ENCODE measurements at regions not wholly inside any gene's neighbourhood (a gene's known extent, or its start where the extent isn't known, plus 50 kb on each side); places are given as distances from the start of the nearest gene placed in this dataset.

DNA sequence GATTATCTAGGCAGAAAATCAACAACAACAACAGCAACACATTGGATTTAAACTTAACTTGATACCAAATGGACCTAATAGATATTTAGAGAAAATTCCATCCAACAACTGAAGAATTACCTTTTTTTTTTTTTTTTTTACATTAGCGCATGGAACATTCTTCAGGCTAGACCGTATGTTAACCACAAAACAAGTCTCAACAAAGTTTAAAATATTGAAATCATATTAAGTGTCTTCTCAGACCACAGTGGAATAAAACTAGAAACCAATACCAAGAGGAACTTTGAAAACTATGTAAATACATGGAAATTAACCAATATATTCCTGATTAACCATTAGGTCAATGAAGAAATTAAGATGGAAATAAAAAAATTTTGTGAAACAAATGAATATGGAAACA is 315.8 kb downstream of the CSNK1G3 start:
- no peak for TF ChIP-seq ZEB2 (tag by site-specific recombination; IDR thresholded peaks at IDR 0.05)
- TF ChIP-seq ZNF621 (tag by site-specific recombination; IDR thresholded peaks at IDR 0.05), result no peak
- TF ChIP-seq ZFP37 (tag by site-specific recombination; IDR thresholded peaks at IDR 0.05), result no peak
- no peak for TF ChIP-seq ZNF776 (tag by site-specific recombination; IDR thresholded peaks at IDR 0.05; ENCODE audit: borderline replicate concordance)
- no peaks in the 10 kb centered on the region for H3K9me3 ChIP-seq (ENCODE audit: control insufficient read depth, insufficient read depth, low read depth, low read length)
- CTCF ChIA-PET, result no interaction called here
- POLR2A ChIA-PET, result no interaction called here
- no peak overlapping the region for H3K27ac ChIP-seq (ENCODE audit: extremely low read depth, low read depth, low read length)
- no peaks in the 10 kb centered on the region for H3K4me1 ChIP-seq (ENCODE audit: control insufficient read depth, insufficient read depth, low read length)
- no peaks in the 10 kb centered on the region for H3K36me3 ChIP-seq (ENCODE audit: control insufficient read depth in 2 of 2, insufficient read depth in 1 of 2, low read length in 2 of 2)
- no peak overlapping the region for H3K4me3 ChIP-seq (ENCODE audit: low read depth, low read length)

DNA sequence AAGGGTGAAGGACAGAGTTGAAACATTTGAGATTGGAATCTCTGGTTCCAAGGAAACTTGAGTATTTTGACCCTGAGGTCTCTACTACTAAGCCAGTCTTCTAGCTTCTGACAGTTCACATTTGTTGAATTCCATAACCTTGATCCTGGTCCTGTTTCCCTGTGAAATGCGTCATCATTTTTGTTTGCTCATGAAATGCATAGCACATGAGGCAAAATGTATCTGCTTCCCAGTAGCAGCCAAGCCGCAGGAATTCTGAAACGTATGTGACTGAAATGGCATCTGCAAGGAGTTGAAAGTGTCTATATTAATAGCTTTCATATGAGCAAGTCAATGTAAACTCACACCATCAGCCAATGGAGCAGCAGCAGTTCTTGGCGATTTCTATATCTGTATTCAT is 307.9 kb downstream of the CSNK1G3 start:
- TF ChIP-seq ZFHX2 (tag by site-specific recombination; conservative IDR thresholded peaks at IDR 0.05), result no peak
- TF ChIP-seq SALL2 (tag by site-specific recombination; IDR thresholded peaks at IDR 0.05; ENCODE audit: borderline replicate concordance), result no peak
- TF ChIP-seq ZNF707 (tag by site-specific recombination; IDR thresholded peaks at IDR 0.05), result peak; percentile 22; the same call in 1 of the 2 replicates

DNA sequence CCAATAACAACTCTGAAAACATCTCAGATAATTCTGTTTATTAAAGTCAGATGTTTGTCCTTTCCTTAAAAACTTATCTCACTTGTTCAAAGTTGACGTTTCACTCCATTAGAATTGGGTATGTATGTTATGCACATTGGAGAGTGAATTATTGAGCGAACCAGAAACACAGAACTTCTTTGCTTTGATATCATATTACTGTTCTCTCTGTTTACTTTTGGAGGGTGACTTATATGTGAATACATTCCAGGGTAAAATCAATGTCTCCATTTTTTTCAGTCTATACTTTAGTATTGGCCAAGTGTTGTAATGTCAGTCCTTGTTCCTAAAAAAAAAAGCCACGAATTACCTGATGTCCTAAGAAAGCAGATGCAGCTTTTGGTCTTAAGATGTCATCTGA is 307.4 kb downstream of the CSNK1G3 start:
- ChIA-PET POLR2A (no interaction called here), CTCF (interaction anchor here (0.6 kb wide), 1 partner anchor 223 kb away, joined by 5 read pairs; no protein-coding TSS in a partner anchor)
- no peaks in the 10 kb centered on the region for H3K36me3 ChIP-seq (ENCODE audit: control insufficient read depth in 2 of 2, insufficient read depth in 1 of 2, low read length in 2 of 2)
- H3K9me3 ChIP-seq (ENCODE audit: control insufficient read depth, insufficient read depth, low read depth, low read length), result no peaks in the 10 kb centered on the region
- no peak for TF ChIP-seq ZNF426 (tag by site-specific recombination; IDR thresholded peaks at IDR 0.05)
- TF ChIP-seq, protein P1, sequence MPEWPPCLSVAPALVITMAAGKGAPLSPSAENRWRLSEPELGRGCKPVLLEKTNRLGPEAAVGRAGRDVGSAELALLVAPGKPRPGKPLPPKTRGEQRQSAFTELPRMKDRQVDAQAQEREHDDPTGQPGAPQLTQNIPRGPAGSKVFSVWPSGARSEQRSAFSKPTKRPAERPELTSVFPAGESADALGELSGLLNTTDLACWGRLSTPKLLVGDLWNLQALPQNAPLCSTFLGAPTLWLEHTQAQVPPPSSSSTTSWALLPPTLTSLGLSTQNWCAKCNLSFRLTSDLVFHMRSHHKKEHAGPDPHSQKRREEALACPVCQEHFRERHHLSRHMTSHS (tag by site-specific recombination; IDR thresholded peaks at IDR 0.05), result no peak
- TF ChIP-seq ZNF423 (tag by site-specific recombination; IDR thresholded peaks at IDR 0.05), result no peak
- TF ChIP-seq ZXDB (tag by site-specific recombination; IDR thresholded peaks at IDR 0.05), result no peak
- TF ChIP-seq ZNF76 (tag by site-specific recombination; IDR thresholded peaks at IDR 0.05; ENCODE audit: borderline replicate concordance, low read depth), result no peak
- TF ChIP-seq REPIN1 (tag by site-specific recombination; IDR thresholded peaks at IDR 0.05; ENCODE audit: low read depth), result no peak
- TF ChIP-seq ZNF626 (tag by site-specific recombination; IDR thresholded peaks at IDR 0.05), result no peak
- no peak for TF ChIP-seq ZNF174 (tag by site-specific recombination; IDR thresholded peaks at IDR 0.05)
- no peak for TF ChIP-seq ZIC2 (tag by site-specific recombination; IDR thresholded peaks at IDR 0.05)
- H3K4me1 ChIP-seq (ENCODE audit: control insufficient read depth, insufficient read depth, low read length), result peaks cover 13% of the 10 kb centered on the region; the same call in 1 of the 2 replicates
- no peak overlapping the region for H3K27ac ChIP-seq (ENCODE audit: extremely low read depth, low read depth, low read length)
- H3K4me3 ChIP-seq (ENCODE audit: low read depth, low read length), result no peak overlapping the region

More for the DNA sequence above, 307.9 kb downstream of the CSNK1G3 start:
- Histone ChIP-seq H3K27ac (ENCODE audit: extremely low read depth, low read depth, low read length) (no peak overlapping the region), H3K9me3 (ENCODE audit: control insufficient read depth, insufficient read depth, low read depth, low read length) (no peaks in the 10 kb centered on the region), H3K4me1 (ENCODE audit: control insufficient read depth, insufficient read depth, low read length) (peaks cover 9% of the 10 kb centered on the region; the same call in 1 of the 2 replicates), H3K36me3 (ENCODE audit: control insufficient read depth in 2 of 2, insufficient read depth in 1 of 2, low read length in 2 of 2) (no peaks in the 10 kb centered on the region), H3K4me3 (ENCODE audit: low read depth, low read length) (no peak overlapping the region)
- POLR2A ChIA-PET, result no interaction called here
- CTCF ChIA-PET, result interaction anchor here (0.6 kb wide), 1 partner anchor 223 kb away, joined by 5 read pairs; no protein-coding TSS in a partner anchor

DNA sequence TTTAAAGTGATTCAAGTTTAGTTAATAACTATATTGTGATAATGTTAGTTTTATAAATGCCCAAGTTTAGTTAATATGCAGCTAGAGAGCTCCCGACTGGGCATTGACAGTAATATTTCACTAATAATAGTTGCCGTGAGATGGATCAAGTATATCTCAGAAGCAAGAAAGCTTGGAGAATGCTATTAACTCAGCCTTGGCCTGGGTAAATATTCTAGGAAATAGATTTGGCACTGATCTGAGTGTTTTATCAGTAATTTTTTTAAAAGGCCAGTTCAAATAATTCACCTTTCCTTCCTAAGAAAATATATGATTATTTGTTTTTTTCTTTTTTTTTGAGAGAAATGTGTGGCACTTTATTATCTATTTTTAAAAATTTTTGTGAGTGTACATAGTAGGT is 305.3 kb downstream of the CSNK1G3 start:
- ChIA-PET CTCF (no interaction called here), POLR2A (no interaction called here)
- Histone ChIP-seq H3K4me3 (ENCODE audit: low read depth, low read length) (no peak overlapping the region), H3K9me3 (ENCODE audit: control insufficient read depth, insufficient read depth, low read depth, low read length) (no peaks in the 10 kb centered on the region), H3K36me3 (ENCODE audit: control insufficient read depth in 2 of 2, insufficient read depth in 1 of 2, low read length in 2 of 2) (no peaks in the 10 kb centered on the region), H3K27ac (ENCODE audit: extremely low read depth, low read depth, low read length) (no peak overlapping the region), H3K4me1 (ENCODE audit: control insufficient read depth, insufficient read depth, low read length) (peaks cover 22% of the 10 kb centered on the region)
- no peak for TF ChIP-seq ZNF707 (tag by site-specific recombination; IDR thresholded peaks at IDR 0.05)
- TF ChIP-seq ZNF404 (tag by site-specific recombination; IDR thresholded peaks at IDR 0.05), result no peak

Data from HEK293 (cell line).